HG02610 (cell line): ENCODE measurements at regions not wholly inside any gene's neighbourhood (a gene's known extent, or its start where the extent isn't known, plus 50 kb on each side); places are given as distances from the start of the nearest gene placed in this dataset.

Experiments
- ATAC-seq: cut with Tn5 transposase; IDR thresholded peaks from one replicate; pipeline ENCODE4 v1.9.1; 2021; ENCODE audit warnings: mild to moderate bottlenecking, moderate library complexity; ENCODE audit not compliant: unreplicated experiment

DNA sequence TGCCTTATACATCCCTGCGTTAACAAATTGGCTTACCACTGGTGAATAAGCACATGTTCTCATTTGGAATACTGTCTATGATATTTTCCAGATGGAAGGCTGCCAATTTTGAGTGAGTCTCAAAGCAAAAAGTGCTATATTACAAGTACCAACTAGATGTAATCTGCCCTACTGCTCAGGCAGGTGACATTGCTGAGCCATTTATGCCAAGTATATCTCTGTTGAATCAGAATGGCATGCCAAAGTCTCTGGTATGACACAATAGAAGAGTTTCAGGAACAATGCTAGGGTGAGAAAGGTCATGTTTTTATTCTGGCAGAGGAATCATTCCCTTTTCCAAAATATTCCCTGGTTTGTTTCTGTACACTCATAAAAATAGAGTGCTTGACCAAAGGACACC lies 356.5 kb downstream of the CDH9 start:
- no peak for ATAC-seq

DNA sequence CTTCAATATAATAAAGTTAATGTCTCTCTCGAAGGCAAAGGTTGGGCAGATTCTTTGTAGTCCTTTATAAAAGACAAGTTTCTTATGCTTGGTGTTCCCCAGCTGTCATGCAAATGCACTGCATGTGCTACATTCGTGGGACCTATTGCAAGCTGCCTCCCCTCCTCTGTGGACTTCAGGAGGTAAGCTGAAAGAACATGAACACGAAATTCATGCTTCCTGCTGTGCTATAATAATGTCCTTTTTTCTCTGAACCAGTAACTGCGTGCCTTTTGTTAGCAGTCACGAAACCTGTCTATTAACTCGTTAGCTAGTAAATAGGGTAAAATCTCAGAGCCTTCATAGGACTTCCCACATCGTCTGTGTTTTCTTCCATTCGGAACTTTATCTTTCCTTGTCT lies 363.5 kb downstream of the CDH9 start:
- ATAC-seq = no peak

DNA sequence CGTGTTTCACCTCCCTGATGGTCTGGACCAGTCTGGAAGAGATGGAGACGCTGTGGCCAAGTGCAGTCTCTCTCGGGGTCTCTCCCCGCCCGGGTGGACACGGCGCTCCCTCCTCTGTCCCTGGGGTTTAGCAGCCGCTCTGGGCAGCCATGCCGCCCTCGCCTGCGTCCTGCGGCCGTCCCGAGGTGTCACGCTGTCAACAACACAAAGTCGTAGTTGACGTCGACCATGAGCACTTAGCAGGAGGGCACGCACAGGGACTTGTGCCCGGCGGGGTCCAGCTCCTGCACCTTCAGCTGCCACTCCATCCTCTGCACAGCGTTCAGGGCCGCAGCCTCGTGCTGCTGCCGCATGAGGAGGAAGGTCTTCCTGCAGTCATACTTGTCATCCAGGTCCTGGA lies 368.9 kb downstream of the CDH9 start:
- no peak for ATAC-seq

DNA sequence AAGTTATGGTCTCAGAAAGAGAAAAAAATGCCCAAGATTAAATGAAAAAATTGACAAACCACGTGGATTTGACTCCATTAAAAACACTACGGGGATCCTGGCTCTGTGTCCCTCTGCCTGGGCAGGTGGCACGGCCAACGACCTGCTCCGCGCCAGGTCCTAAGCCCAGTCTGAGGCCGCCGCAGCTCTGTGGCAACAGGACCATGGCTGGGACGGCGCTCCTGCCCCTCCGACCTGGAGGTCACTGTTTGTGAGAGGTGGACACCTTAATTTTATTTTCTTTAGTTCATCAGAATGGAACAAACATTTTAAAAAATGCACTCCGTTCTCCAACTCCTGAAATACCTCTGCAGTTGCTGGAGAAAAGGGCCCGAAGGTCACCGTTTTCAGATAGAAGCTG lies 369.4 kb downstream of the CDH9 start:
- ATAC-seq = no peak

DNA sequence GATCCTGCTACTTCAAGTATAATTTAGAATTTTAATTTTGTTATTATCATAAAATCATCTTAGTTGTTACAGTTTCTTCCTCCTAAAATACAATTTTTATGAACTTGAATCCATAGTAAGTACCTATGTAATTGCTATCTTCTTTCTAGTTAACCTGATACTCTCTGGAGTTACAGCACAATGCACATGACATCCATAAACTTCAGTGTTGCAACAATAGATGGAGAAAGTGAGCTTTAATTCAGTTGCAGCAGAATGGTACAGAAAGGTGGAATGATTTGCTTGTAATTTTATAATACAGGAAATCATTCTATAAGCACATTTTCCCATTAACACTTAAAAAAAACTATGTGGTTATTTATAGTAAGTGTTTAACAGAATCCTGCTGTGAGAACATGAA lies 372.0 kb downstream of the CDH9 start:
- no peak for ATAC-seq

DNA sequence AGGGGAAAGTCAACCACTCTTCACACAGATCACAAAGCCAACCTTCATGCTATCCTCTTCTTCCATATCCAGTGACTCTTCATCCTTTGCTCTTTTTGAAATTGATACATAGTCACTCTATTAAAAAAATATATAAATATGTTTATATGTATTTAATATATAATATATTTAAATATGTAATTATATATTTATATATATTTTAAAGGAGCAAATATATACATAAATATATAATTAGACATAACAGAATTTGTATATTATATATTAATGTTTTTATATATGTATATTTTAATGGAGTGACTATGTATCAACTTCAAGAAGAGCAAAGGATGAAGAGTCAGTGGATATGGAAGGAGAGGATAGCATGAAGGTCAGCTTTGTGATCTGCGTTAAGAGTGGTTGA lies 374.9 kb downstream of the CDH9 start:
- no peak for ATAC-seq

DNA sequence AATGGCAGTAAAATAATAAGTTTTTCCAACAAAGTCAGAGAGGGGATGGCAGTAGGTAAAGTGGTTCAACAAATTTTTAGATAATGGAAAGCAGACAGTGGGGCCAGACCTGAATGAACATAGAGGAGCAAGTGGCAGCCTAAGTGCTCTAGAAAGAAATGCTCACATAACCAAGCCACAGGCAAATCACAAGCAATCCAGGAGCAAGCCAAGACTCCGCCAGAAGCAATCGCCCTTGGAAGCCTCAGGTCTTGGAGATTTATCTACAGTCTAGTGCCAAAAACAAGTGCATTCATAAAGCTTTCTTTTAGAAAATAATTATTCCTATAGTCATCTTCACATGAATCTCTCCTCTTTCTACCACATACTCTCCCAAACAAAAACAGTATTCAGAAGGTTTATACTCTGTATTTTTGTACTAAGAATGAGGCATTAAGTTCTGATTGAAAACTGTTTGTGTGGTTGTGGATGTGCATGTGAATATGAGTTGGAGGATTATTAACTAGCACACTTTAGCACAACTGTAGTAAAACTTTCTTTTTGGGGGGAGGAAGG lies 375.5 kb downstream of the CDH9 start:
- ATAC-seq = no peak

DNA sequence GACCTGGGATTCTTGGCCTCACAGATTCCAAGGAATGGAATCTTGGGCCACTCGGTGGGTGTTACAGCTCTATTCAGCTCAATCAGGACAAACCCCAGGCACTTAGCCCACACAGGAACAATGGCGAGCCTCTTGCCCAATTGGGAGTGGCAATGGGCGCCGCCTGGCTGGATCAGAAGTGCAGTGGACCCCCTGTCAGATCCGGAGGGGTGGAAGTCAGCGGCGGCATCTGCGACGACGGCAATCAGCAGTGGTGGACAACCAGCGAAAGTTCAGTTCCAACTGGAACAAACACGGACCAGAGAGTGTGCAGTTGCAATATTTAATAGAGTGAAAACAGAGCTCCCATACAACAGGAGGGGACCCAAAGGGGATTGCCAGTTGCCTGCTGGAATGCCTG lies 378.3 kb downstream of the CDH9 start:
- ATAC-seq = no peak

DNA sequence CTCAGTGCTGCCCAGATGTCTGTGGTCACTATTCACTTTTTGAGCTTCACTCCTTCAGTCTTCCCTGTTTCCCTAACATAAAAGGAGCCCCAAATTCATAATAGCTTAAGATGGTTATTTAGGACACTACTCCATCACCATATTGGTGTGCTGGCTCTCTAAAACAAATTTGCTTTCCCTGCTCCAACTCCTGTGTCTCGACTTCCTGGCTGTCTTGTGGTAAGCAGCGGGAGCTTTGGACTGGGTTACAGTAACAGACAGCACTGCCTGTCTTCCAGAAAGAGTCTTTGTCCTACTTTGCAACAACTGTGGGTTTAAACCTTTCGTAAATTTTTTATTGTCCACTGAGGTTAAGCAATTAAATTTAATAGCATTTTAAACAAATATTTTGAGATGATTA lies 389.4 kb downstream of the CDH9 start:
- no peak for ATAC-seq

DNA sequence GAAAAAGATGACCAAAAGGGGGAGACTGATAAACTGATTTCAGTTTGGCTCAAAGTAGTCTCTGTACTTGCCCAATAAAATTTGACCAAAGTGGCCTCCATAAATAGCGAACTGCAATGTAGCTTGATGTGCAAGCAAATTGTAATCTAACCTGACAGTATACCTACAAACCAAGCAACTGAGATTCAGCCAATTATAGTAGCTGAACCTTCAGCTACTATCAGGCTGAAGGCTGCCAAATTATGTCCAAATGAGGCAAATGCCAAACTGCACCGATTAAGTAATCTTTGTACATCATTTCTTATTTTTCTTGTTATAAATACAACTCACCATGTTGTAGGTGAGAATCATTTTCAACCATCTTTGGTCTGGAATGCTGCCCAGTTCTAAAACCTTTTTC lies 390.6 kb downstream of the CDH9 start:
- ATAC-seq = no peak

DNA sequence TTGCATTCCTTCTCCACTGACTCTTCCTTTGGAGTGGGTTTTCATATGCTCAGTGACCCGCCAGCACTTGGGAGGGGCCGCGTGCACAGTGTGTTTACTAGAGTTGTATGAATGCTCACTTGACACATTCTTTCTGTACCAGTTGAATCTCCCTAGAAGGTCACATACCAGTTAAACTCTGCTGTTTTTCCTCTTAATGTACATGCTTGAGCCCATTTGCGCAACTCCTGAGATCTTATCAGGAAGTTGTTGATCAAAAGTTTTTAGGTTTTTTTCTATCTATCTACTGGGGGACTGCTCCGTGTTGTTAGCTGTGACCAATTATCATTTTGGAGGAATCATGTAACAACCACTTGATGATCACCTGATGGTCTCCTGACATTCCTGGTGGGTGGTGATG lies 392.7 kb downstream of the CDH9 start:
- no peak for ATAC-seq

DNA sequence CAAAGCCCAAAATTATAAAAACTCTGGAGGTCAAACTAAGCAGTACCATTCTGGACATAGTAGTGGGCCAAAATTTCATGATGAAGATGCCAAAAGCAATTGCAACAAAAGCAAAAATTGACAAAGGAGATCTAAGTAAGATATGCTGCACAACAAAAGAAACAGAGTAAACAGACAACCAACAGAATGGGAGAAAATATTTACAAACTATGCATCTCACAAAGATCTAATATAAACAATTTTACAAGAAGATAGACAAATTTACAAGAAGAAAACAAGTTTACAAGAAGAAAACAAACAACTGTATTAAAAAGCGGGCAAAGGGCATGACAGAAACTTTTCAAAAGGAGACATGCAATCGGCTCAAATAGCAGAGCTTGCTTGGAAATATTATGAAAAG lies 396.9 kb downstream of the CDH9 start:
- ATAC-seq = no peak

DNA sequence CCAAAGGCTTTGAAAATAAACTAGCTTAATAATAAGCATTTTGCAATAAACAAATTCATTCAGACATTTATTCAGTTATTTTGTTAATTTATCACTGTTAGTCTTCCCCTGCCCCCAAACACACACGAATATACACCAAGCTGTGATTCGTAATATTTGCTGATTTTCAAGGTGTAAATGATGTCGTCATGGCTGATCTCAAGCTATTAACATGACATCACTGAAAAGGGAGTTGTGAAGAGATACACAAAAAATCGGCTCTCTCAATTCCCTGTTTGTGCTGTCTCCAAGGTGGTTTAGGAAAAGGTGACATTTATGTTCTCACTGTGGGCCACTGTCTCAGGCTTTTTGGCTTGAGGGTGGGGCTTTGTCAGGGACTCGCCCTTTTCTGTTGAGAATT lies 413.3 kb downstream of the CDH9 start:
- no peak for ATAC-seq

DNA sequence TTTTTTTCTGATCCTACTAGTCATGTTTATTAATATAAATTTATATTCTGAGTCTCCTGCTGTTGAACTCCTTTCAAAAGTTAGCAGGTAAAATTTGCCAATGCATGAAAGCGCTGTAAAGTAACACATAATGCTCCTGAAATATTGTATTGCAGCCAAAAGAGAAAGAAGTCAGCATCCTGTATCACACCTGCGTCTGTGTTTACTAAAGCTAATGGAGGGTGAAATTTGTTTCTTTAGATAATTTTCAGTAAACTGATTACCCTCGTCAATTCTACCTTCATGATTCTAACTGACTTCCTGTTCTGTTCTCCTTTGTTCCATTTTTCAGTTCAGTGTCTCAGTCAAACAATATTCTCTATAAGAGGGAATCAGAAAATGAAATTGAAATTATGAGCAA lies 415.4 kb downstream of the CDH9 start:
- no peak for ATAC-seq

DNA sequence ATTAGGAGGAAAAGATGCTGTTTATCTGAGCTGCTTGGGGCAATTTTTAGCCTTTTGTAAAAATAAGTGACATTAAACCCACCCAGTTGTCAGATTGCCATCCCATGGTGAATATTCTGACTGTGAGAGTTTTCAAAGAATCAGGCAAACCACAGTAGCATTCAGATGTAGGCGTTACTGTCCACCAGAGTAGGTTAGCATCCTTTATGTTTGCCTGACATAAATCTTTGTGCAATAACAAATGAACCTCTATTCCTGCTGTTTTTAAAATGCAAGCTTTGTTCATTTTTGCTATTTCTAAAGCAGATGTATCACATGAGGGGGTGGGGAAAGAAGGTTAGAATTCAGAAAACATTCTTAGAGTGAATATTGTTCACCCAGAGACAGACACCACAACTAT lies 427.8 kb downstream of the CDH9 start:
- no peak for ATAC-seq

DNA sequence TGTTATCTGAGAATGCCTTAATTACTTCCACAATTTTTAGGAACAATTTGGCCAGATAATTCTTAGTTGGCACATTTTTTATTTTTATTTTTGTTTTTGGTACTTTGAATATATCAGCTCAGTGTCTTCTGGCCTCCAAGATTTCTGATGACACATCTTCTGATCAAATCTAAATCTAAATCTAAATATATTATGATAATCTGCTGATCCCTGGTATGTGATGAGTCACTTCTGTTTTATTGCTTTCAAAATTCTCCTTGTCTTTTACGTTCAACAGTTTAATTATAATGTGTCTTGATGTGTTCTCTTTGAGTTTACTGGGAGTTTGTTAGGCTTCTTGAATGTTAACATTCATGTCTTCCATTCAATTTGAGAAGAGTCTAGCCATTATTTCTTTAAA lies 436.8 kb downstream of the CDH9 start:
- ATAC-seq = no peak

DNA sequence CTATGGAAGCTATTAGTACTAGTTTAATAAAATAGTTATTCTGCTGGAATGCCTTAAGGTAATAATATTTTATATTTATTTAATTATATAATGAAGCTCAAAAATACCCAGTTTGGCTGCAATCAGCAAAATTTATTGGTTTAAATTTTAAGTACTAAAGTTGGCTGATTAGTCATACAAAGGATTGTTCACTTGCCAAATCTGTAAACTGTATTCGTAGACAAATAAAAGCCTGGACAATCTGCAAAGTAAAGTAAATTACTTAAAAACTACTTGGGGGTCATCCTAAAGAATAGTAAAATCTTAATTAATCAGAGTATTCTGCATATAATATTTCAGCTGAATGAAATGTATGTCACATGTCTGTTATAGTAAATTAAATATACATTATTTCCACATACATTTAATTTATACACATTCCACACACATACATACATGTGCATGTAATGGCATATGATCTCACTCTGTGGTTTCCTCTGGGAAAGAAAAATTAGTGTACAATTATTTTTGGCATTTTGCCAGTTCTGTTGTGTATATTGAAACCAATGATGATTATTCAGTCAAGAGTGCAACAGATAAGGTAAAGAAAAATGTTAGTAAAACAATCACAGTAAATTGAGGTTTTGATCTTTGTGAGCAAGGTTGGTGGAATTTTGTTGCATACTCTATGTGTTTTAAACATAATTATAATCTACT lies 455.9 kb downstream of the CDH9 start:
- no peak for ATAC-seq

DNA sequence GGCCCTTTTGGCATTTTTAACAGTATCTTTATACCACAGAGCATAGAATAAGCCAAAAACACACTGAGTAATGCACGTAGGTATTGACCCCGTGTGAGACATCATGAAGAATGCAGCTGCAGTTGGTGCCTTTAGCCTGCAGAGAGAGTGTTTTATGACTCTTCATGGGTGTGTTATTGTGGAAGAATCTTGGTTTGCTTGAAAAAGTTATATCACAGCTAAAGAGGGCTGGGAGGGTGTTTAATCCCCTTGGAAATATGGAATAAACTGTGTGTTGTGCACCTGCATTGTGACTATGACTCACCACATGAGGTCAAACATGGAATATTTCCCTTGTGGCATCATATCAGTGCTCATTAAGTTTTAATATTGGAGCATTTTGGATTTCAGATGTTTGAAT lies 458.7 kb downstream of the CDH9 start:
- no peak for ATAC-seq

DNA sequence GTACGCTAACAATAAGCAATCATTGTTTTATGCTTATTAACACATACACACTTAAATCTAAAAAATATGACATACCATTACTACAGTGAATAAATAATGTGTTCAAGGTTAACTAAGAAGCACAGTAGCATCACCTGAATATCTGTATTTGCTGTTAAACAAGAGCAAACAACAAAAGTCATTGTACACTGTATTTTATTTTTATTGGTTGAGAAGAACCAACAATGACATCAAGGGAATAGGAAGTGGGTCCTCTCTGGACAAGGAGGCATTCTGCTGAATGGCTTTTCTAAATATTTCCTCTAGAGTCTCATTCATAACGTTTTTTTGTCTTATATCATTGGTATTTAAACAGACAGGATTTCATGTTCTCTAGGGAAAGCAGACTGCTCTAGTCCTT lies 460.4 kb downstream of the CDH9 start:
- no peak for ATAC-seq

DNA sequence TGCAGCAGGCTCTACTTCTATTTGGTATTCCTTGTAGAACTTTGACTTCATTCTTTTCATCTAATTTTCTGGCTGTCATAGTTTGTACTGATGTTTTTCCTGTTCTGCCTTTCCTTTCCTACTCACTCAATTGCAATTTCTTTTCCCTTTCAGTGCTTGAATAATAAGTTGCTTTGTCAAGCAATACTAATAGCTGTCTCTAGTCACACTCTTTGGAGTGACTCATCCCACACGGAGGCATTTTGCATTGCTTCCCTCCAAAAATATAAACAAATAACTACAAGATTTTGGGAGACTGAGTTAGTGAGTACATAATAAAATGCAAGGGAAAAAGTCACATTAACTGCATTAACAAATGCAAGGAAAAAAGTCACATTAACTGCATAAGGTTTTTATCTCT lies 465.9 kb downstream of the CDH9 start:
- ATAC-seq = no peak

DNA sequence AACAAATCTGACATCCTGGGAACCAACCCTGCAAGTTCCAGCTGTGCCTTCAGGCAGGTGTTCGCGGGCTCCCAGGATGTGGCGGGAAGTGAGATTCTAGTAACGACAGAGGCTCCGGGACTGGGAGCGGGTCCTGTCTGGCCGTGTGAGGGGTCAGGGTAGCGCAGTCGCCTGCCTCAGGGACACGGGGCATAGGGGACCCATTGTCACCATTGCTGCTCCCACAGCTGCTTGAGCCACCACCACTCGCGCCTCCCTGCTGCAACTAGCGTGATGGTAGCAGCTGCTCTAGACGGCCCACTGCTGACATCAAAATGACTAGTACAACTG lies 468.5 kb downstream of the CDH9 start:
- ATAC-seq = no peak

DNA sequence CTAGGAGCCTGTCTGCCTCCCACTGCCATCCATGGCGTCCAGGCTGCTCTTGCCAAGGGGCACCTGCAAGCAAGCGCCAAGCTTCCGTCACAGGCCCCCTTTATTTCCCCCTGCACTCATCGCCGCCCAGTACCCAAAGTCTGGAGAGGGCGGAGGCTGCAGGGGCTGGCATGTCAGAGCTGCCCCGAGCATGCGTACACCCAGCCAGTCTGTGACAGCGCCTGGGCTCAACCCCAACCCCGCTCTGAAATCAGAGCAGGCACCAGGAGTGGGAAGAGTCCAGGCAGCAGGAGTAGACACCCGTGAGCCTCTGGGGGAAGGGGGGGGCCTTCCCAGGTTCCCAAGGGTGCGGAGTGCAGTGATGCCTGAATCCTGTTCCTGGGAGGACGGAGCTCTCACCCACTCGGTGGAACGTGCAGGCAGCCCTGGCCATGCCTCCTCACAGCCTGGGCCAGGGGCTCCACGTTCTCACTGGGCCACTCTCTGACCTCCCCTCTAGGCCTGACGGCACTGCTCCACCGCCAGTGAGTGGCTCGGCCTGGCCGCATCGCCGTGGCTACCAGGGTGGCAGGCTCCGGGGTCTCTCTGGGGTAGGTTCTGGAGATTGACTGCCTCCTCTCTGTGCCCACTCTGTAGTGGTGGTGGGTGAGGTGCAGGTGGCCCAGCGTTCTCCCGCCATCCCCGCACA lies 469.0 kb downstream of the CDH9 start:
- ATAC-seq = no peak

DNA sequence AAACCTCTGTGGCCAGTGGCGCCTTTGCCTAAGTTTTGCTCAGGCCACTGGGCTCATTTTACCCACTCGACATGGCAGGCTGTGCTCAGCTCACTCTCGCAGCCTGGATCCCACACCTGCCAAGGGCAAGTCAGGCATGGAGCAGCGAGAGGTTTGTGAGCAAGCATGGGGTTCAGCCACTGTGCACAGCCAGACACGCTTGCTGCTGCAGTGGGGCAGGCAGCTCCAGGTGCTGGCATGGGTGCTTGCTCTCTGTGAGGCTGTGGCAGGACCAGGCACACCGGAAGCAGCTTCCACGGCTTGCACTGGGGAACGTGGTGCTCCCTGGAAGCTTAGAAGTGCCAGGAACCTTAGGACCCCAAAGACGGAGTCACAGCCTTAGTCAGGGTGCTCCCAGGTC lies 470.1 kb downstream of the CDH9 start:
- ATAC-seq = no peak
